Middle frontal gyrus (tissue), 1 donor: ENCODE measurements at regions not wholly inside any gene's neighbourhood (a gene's known extent, or its start where the extent isn't known, plus 50 kb on each side); places are given as distances from the start of the nearest gene placed in this dataset.
A peak's percentile ranks its signal among the peaks of the same experiment; 100 is the strongest.
"Not testable (repeated sequence)": the region's sequence is repeated elsewhere in the genome, so short reads cannot be mapped to it uniquely, and the experiment has no call there.

Experiments
- DNase-seq: peaks from one replicate; pipeline ENCODE4 v3.0.0-alpha.2; 2015; ENCODE audit warnings: low spot score; ENCODE audit errors: extremely low spot score

- no peak for DNase-seq
These were observed 140.6 kb upstream of the CXADR start for GRCh38 chr21:17372200-17372599.

GRCh38 chr21:17386498-17386897 is 126.3 kb upstream of the CXADR start:
- DNase-seq = no peak

GRCh38 chr21:17387030-17387617 is 125.7 kb upstream of the CXADR start:
- peak; percentile 84 for DNase-seq

GRCh38 chr21:17388226-17388625 is 124.6 kb upstream of the CXADR start:
- DNase-seq = no peak

- DNase-seq = no peak
These were observed 123.5 kb upstream of the CXADR start for GRCh38 chr21:17389311-17389710.

GRCh38 chr21:17390569-17390968 is 122.3 kb upstream of the CXADR start:
- no peak for DNase-seq

- no peak for DNase-seq
These were observed 121.0 kb upstream of the CXADR start for GRCh38 chr21:17391811-17392340.

GRCh38 chr21:17393413-17393812 is 119.4 kb upstream of the CXADR start:
- DNase-seq = no peak

GRCh38 chr21:17396948-17397347 is 115.9 kb upstream of the CXADR start:
- DNase-seq = no peak

- DNase-seq = no peak
These were observed 115.1 kb upstream of the CXADR start for GRCh38 chr21:17397703-17398102.

GRCh38 chr21:17398954-17399353 is 113.9 kb upstream of the CXADR start:
- not testable (repeated sequence) for DNase-seq

GRCh38 chr21:17402937-17403336 is 109.9 kb upstream of the CXADR start:
- peak; percentile 33 for DNase-seq

GRCh38 chr21:17406202-17406601 is 106.6 kb upstream of the CXADR start:
- no peak for DNase-seq

- no peak for DNase-seq
These were observed 98.1 kb upstream of the CXADR start for GRCh38 chr21:17414766-17415165.

- no peak for DNase-seq
These were observed 96.7 kb upstream of the CXADR start for GRCh38 chr21:17416139-17416538.

GRCh38 chr21:17422931-17423330 is 89.9 kb upstream of the CXADR start:
- DNase-seq = no peak

GRCh38 chr21:17427157-17427556 is 85.7 kb upstream of the CXADR start:
- peak; percentile 80 for DNase-seq

- no peak for DNase-seq
These were observed 84.9 kb upstream of the CXADR start for GRCh38 chr21:17427831-17428483.

GRCh38 chr21:17428484-17428869 is 84.4 kb upstream of the CXADR start:
- DNase-seq = no peak

GRCh38 chr21:17428980-17429379 is 83.9 kb upstream of the CXADR start:
- no peak for DNase-seq

GRCh38 chr21:17429936-17430335 is 82.9 kb upstream of the CXADR start:
- no peak for DNase-seq

- no peak for DNase-seq
These were observed 80.1 kb upstream of the CXADR start for GRCh38 chr21:17432732-17433057.

- no peak for DNase-seq
These were observed 79.1 kb upstream of the CXADR start for GRCh38 chr21:17433730-17434129.
